Adrenal gland (tissue), 9 donors: ENCODE measurements at regions not wholly inside any gene's neighbourhood (a gene's known extent, or its start where the extent isn't known, plus 50 kb on each side); places are given as distances from the start of the nearest gene placed in this dataset.

Experiments
- DNase-seq, 7 donors: peaks; one replicate each; pipeline ENCODE4 v3.0.0-alpha.2; 2019 to 2020
- H3K27ac ChIP-seq, 5 donors: fragments of 200-600 bp; sonication (generic) in 4 of 5; 1 replicate in 3 of 5; 2 replicates in 2 of 5; pipeline versions ENCODE4 v1.5.1 to v1.8.0; 2016 to 2020; ENCODE audit warnings: mild to moderate bottlenecking in 1 of 5
- H3K27me3 ChIP-seq: fragments of 200-600 bp; 2 replicates; pipeline ENCODE4 v1.8.0; 2021
- H3K36me3 ChIP-seq, 2 donors: fragments of 200-600 bp; replicated peaks in 1 of 2; 1 replicate in 1 of 2; 2 replicates in 1 of 2; pipeline versions ENCODE4 v1.5.1 to v1.8.0; 2018 to 2022
- H3K4me1 ChIP-seq, 2 donors: fragments of 200-600 bp; replicated peaks in 1 of 2; 1 replicate in 1 of 2; 2 replicates in 1 of 2; pipeline versions ENCODE4 v1.5.1 to v1.8.0; 2018 to 2021
- H3K4me3 ChIP-seq, 4 donors: fragments of 200-600 bp; sonication (generic) in 3 of 4; one replicate each; pipeline ENCODE4 v1.5.1; 2016 to 2018
- H3K9me3 ChIP-seq, 3 donors: fragments of 200-600 bp; sonication (generic) in 1 of 3; replicated peaks in 1 of 3; 1 replicate in 2 of 3; 2 replicates in 1 of 3; pipeline versions ENCODE4 v1.5.1 to v1.8.0; 2016 to 2021
- POLR2A ChIP-seq, 2 donors: fragments of 450-650 bp; IDR thresholded peaks; one replicate each; pipeline ENCODE4 v1.6.1; 2017; ENCODE audit warnings: antibody characterized with exemption in 2 of 2, mild to moderate bottlenecking in 2 of 2, moderate library complexity in 1 of 2
- WGBS, 4 donors: extraction: QIAGEN DNeasy Blood & Tissue Kit in 2 of 4; methylation state at CpG; one replicate each; pipeline versions ENCODE4 v1.1.5 to v1.1.7; 2013 to 2017; 5-methylcytosine and 5-hydroxymethylcytosine counted together
- intact Hi-C, 2 donors: fragments of 100-400 bp; cut with DNase I; formaldehyde crosslinking; loops; one replicate each; pipeline versions ENCODE4 v1.14.1 to v1.15.0; 2022 to 2023
- TF ChIP-seq, protein P1 (sequence below), 6 experiments: fragments of 450-650 bp in 4 of 6; fragments of 200-600 bp in 2 of 6; sonication (generic) in 1 of 6; IDR thresholded peaks; 1 replicate in 5 of 6; 2 replicates in 1 of 6; pipeline versions ENCODE4 v1.5.1 to v1.8.0; 2016 to 2021; ENCODE audit warnings: antibody characterized with exemption in 6 of 6, mild to moderate bottlenecking in 2 of 6, moderate library complexity in 1 of 6
- donor health status: healthy with polysubstance abuse.
- donor health status: Bipolar disorder and iron deficiency.
- donor health status: DM: yes; HTN: yes; CAD: no.
- donor health status: DM: no; HTN: no; CAD: no.
- donor health status: DM: no; HTN: no; CAD: no.

DNA sequence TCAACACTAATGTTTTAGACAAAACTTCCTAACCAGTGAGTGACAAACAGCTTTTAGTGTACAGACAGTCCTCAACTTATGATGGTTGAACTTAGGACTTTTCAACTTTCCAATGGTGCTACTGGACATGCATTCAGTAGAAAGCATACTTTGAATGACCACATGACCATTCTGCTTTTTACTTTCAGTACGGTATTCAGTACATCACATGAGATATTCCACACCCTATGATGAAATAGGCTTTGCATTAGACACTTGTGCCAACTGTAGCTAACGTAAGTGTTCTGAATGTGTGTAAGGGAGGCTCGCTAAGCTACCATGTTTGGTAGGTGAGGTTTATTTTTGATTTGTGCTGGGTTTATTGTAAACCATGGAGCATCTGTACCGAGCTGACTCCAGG, 113.7 kb downstream of the WNT7A start:
- H3K4me3 ChIP-seq, result no peak overlapping the region
- intact Hi-C loops, result no loop called here
- DNase-seq, result no peak
- WGBS, 4 donors, result 65 to 71% (median 66%) methylated on average over 4 of the region's 4 CpGs
- no peaks in the 10 kb centered on the region for H3K9me3 ChIP-seq
- no peaks in the 10 kb centered on the region for H3K4me1 ChIP-seq
- H3K27ac ChIP-seq, result no peak overlapping the region
- H3K36me3 ChIP-seq, result no peaks in the 10 kb centered on the region
- TF ChIP-seq, protein P1, sequence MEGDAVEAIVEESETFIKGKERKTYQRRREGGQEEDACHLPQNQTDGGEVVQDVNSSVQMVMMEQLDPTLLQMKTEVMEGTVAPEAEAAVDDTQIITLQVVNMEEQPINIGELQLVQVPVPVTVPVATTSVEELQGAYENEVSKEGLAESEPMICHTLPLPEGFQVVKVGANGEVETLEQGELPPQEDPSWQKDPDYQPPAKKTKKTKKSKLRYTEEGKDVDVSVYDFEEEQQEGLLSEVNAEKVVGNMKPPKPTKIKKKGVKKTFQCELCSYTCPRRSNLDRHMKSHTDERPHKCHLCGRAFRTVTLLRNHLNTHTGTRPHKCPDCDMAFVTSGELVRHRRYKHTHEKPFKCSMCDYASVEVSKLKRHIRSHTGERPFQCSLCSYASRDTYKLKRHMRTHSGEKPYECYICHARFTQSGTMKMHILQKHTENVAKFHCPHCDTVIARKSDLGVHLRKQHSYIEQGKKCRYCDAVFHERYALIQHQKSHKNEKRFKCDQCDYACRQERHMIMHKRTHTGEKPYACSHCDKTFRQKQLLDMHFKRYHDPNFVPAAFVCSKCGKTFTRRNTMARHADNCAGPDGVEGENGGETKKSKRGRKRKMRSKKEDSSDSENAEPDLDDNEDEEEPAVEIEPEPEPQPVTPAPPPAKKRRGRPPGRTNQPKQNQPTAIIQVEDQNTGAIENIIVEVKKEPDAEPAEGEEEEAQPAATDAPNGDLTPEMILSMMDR (IDR thresholded peaks at IDR 0.05), result no peak
- no peak for TF ChIP-seq POLR2A (IDR thresholded peaks at IDR 0.05)
- H3K27me3 ChIP-seq, result no peaks in the 10 kb centered on the region

- H3K4me3 ChIP-seq, result no peak overlapping the region
- H3K36me3 ChIP-seq, result no peaks in the 10 kb centered on the region
- 63 to 78% (median 70%) methylated on average over 6 to 9 of the region's 9 CpGs for WGBS, 4 donors
- DNase-seq, result no peak
- H3K4me1 ChIP-seq, result no peaks in the 10 kb centered on the region
- no peaks in the 10 kb centered on the region for H3K27me3 ChIP-seq
- TF ChIP-seq, protein P1 (IDR thresholded peaks at IDR 0.05), result no peak
- TF ChIP-seq POLR2A (IDR thresholded peaks at IDR 0.05), result no peak
- intact Hi-C loops, result no loop called here
- H3K27ac ChIP-seq, result no peak overlapping the region
- no peaks in the 10 kb centered on the region for H3K9me3 ChIP-seq
These were observed 115.7 kb downstream of the WNT7A start for GRCh38 chr3:13764161-13764560.

- TF ChIP-seq, protein P1 (IDR thresholded peaks at IDR 0.05), result no peak
- TF ChIP-seq POLR2A (IDR thresholded peaks at IDR 0.05), result no peak
- H3K4me3 ChIP-seq, result no peak overlapping the region
- no peak for DNase-seq
- no peaks in the 10 kb centered on the region for H3K9me3 ChIP-seq
- 71 to 81% (median 81%) methylated on average over 7 of the region's 7 CpGs for WGBS, 4 donors
- intact Hi-C loops, result no loop called here
- no peaks in the 10 kb centered on the region for H3K36me3 ChIP-seq
- no peak overlapping the region for H3K27ac ChIP-seq
- H3K27me3 ChIP-seq, result no peaks in the 10 kb centered on the region
- H3K4me1 ChIP-seq, result no peaks in the 10 kb centered on the region
These were observed 117.0 kb downstream of the WNT7A start for GRCh38 chr3:13762906-13763305.

GRCh38 chr3:13750731-13751130, 129.1 kb downstream of the WNT7A start:
- Histone ChIP-seq H3K4me3 (no peak overlapping the region), H3K27ac (no peak overlapping the region), H3K4me1 (no peaks in the 10 kb centered on the region), H3K27me3 (no peaks in the 10 kb centered on the region), H3K36me3 (no peaks in the 10 kb centered on the region), H3K9me3 (no peaks in the 10 kb centered on the region)
- WGBS, 4 donors, result 68 to 100% (median 90%) methylated on average over 1 of the region's 1 CpG
- no peak for DNase-seq
- TF ChIP-seq POLR2A (IDR thresholded peaks at IDR 0.05), result no peak
- TF ChIP-seq, protein P1 (IDR thresholded peaks at IDR 0.05), result no peak
- intact Hi-C loops, result no loop called here
